Esophagus muscularis mucosa (tissue), 4 donors: ENCODE measurements at regions not wholly inside any gene's neighbourhood (a gene's known extent, or its start where the extent isn't known, plus 50 kb on each side); places are given as distances from the start of the nearest gene placed in this dataset.

Source experiments
- DNase-seq: peaks from one replicate; pipeline ENCODE4 v3.0.0-alpha.2; 2017; ENCODE audit errors: extremely low spot score
- H3K27ac ChIP-seq, 4 donors: fragments of 200-600 bp; sonication (generic); replicated peaks in 1 of 4; 1 replicate in 3 of 4; 2 replicates in 1 of 4; pipeline ENCODE4 v1.5.1; 2016 to 2019; ENCODE audit warnings: mild to moderate bottlenecking in 1 of 4
- H3K27me3 ChIP-seq, 4 donors: fragments of 200-600 bp; sonication (generic); one replicate each; pipeline versions ENCODE4 v1.5.1 to v1.6.0; 2016 to 2019
- H3K36me3 ChIP-seq, 4 donors: fragments of 200-600 bp; sonication (generic); one replicate each; pipeline ENCODE4 v1.5.1; 2016 to 2019
- H3K4me1 ChIP-seq, 4 donors: fragments of 200-600 bp; sonication (generic); one replicate each; pipeline ENCODE4 v1.5.1; 2016 to 2019
- H3K4me3 ChIP-seq, 4 donors: fragments of 200-600 bp; sonication (generic); 1 replicate in 2 of 4; 2 replicates in 2 of 4; pipeline ENCODE4 v1.5.1; 2016 to 2019; ENCODE audit warnings: mild to moderate bottlenecking in 4 of 4, moderate library complexity in 1 of 4
- H3K9me3 ChIP-seq, 4 donors: fragments of 200-600 bp; sonication (generic); 1 replicate in 3 of 4; 2 replicates in 1 of 4; pipeline ENCODE4 v1.5.1; 2016 to 2019
- CTCF ChIP-seq, 3 experiments: fragments of 200-600 bp in 2 of 3; fragments of 450-650 bp in 1 of 3; sonication (generic) in 2 of 3; IDR thresholded peaks; one replicate each; pipeline ENCODE4 v1.5.1; 2017 to 2019; ENCODE audit warnings: antibody characterized with exemption in 3 of 3, mild to moderate bottlenecking in 2 of 3, moderate library complexity in 1 of 3
- EP300 ChIP-seq: sonication (generic); formaldehyde crosslinking; IDR thresholded peaks from one replicate; pipeline ENCODE4 v1.6.1; 2017; ENCODE audit warnings: antibody characterized with exemption
- POLR2A ChIP-seq: fragments of 450-650 bp; IDR thresholded peaks from one replicate; pipeline ENCODE4 v1.6.1; 2017; ENCODE audit warnings: antibody characterized with exemption, moderate library complexity, mild to moderate bottlenecking, low read depth
- POLR2AphosphoS5 ChIP-seq, 2 donors: sonication (generic); formaldehyde crosslinking; IDR thresholded peaks; one replicate each; pipeline ENCODE4 v1.6.1; 2017; ENCODE audit warnings: antibody characterized with exemption in 2 of 2
- whole genome bisulfite sequencing: methylation state at CpG from one replicate; pipeline ENCODE4 v1.1.5; 2018; 5-methylcytosine and 5-hydroxymethylcytosine counted together
- intact Hi-C: fragments of 100-400 bp; cut with DNase I; formaldehyde crosslinking; loops from one replicate; pipeline ENCODE4 v1.15.1; 2023

- Histone ChIP-seq H3K27me3 (no peaks in the 10 kb centered on the region), H3K9me3 (no peaks in the 10 kb centered on the region), H3K27ac (no peak overlapping the region), H3K36me3 (no peaks in the 10 kb centered on the region), H3K4me3 (no peak overlapping the region), H3K4me1 (no peaks in the 10 kb centered on the region)
- intact Hi-C loops: no loop called here
- DNase-seq: no peak
- no peak for TF ChIP-seq POLR2AphosphoS5 (IDR thresholded peaks at IDR 0.05)
- 51% methylated on average over 4 of the region's 4 CpGs for WGBS
Measured at GRCh38 chr13:88294368-88294767, 623.2 kb downstream of the SLITRK5 start.

- peaks cover 0 to 5% (median 0%) of the 10 kb centered on the region in 4 donors for H3K9me3 ChIP-seq
- no peaks in the 10 kb centered on the region for H3K4me1 ChIP-seq
- WGBS: 80% methylated on average over 3 of the region's 3 CpGs
- intact Hi-C loops: no loop called here
- H3K4me3 ChIP-seq: no peak overlapping the region
- no peak for TF ChIP-seq EP300
- no peak for TF ChIP-seq POLR2AphosphoS5 (IDR thresholded peaks at IDR 0.05)
- H3K27ac ChIP-seq: no peak overlapping the region
- no peaks in the 10 kb centered on the region for H3K27me3 ChIP-seq
- H3K36me3 ChIP-seq: no peaks in the 10 kb centered on the region
- DNase-seq: no peak
Measured at GRCh38 chr13:88303157-88303556, 632.0 kb downstream of the SLITRK5 start.

GRCh38 chr13:88303605-88304004 lies 632.4 kb downstream of the SLITRK5 start:
- no peaks in the 10 kb centered on the region for H3K4me1 ChIP-seq
- H3K36me3 ChIP-seq: no peaks in the 10 kb centered on the region
- H3K4me3 ChIP-seq: no peak overlapping the region
- intact Hi-C loops: no loop called here
- H3K27ac ChIP-seq: no peak overlapping the region
- H3K9me3 ChIP-seq: peaks cover 0 to 5% (median 0%) of the 10 kb centered on the region in 4 donors
- no peaks in the 10 kb centered on the region for H3K27me3 ChIP-seq
- DNase-seq: no peak
- TF ChIP-seq CTCF (IDR thresholded peaks at IDR 0.05) (no peak), POLR2A (no peak), POLR2AphosphoS5 (IDR thresholded peaks at IDR 0.05) (no peak), EP300 (no peak)
- 73% methylated on average over 4 of the region's 4 CpGs for WGBS

- no peak for TF ChIP-seq POLR2AphosphoS5 (IDR thresholded peaks at IDR 0.05)
- TF ChIP-seq CTCF (IDR thresholded peaks at IDR 0.05): no peak
- no peak for TF ChIP-seq POLR2A
- TF ChIP-seq EP300: no peak
- Histone ChIP-seq H3K9me3 (peaks cover 0 to under 1% (median 0%) of the 10 kb centered on the region in 4 donors), H3K27ac (no peak overlapping the region), H3K4me1 (no peaks in the 10 kb centered on the region), H3K4me3 (no peak overlapping the region), H3K36me3 (no peaks in the 10 kb centered on the region), H3K27me3 (no peaks in the 10 kb centered on the region)
- 52% methylated on average over 1 of the region's 1 CpG for WGBS
- intact Hi-C loops: no loop called here
- DNase-seq: no peak
Measured at GRCh38 chr13:88314496-88314895, 643.3 kb downstream of the SLITRK5 start.

GRCh38 chr13:88329066-88329465 lies 657.9 kb downstream of the SLITRK5 start:
- Histone ChIP-seq H3K36me3 (no peaks in the 10 kb centered on the region), H3K27ac (no peak overlapping the region), H3K4me1 (no peaks in the 10 kb centered on the region), H3K27me3 (no peaks in the 10 kb centered on the region), H3K4me3 (no peak overlapping the region), H3K9me3 (no peaks in the 10 kb centered on the region)
- intact Hi-C loops: no loop called here
- 78% methylated on average over 3 of the region's 3 CpGs for WGBS
- TF ChIP-seq EP300 (no peak), CTCF (IDR thresholded peaks at IDR 0.05) (no peak), POLR2AphosphoS5 (IDR thresholded peaks at IDR 0.05) (no peak), POLR2A (no peak)
- no peak for DNase-seq

- no peaks in the 10 kb centered on the region for H3K9me3 ChIP-seq
- H3K4me1 ChIP-seq: no peaks in the 10 kb centered on the region
- intact Hi-C loops: no loop called here
- H3K27ac ChIP-seq: no peak overlapping the region
- DNase-seq: no peak
- H3K4me3 ChIP-seq: no peak overlapping the region
- no peaks in the 10 kb centered on the region for H3K27me3 ChIP-seq
- H3K36me3 ChIP-seq: no peaks in the 10 kb centered on the region
- TF ChIP-seq POLR2A (no peak), EP300 (no peak), POLR2AphosphoS5 (IDR thresholded peaks at IDR 0.05) (no peak), CTCF (IDR thresholded peaks at IDR 0.05) (no peak)
- 44% methylated on average over 4 of the region's 8 CpGs for WGBS
Measured at GRCh38 chr13:88339271-88339741, 668.1 kb downstream of the SLITRK5 start.
